Ovary (tissue), 7 donors: ENCODE measurements at regions not wholly inside any gene's neighbourhood (a gene's known extent, or its start where the extent isn't known, plus 50 kb on each side); places are given as distances from the start of the nearest gene placed in this dataset.

Source experiments
- DNase-seq, 5 donors: peaks; one replicate each; pipeline ENCODE4 v3.0.0-alpha.2; 2019 to 2020
- H3K27ac ChIP-seq, 2 donors: fragments of 200-600 bp; one replicate each; pipeline versions ENCODE4 v1.5.1 to v1.8.0; 2019 to 2022
- H3K27me3 ChIP-seq: fragments of 200-600 bp; one replicate; pipeline ENCODE4 v1.8.0; 2022
- H3K36me3 ChIP-seq: fragments of 200-600 bp; sonication (generic); one replicate; pipeline ENCODE4 v1.5.1; 2019
- H3K4me1 ChIP-seq: one replicate; pipeline ENCODE4 v1.8.1; 2013; ENCODE audit warnings: mild to moderate bottlenecking, moderate library complexity; ENCODE audit not compliant: insufficient read depth
- H3K4me3 ChIP-seq: fragments of 200-600 bp; sonication (generic); one replicate; pipeline ENCODE4 v1.5.1; 2017
- H3K9me3 ChIP-seq, 2 donors: fragments of 200-600 bp in 1 of 2; sonication (generic) in 1 of 2; one replicate each; pipeline versions ENCODE4 v1.5.1 to v1.8.1; 2013 to 2019; ENCODE audit warnings: mild to moderate bottlenecking in 1 of 2, moderate library complexity in 1 of 2
- CTCF ChIP-seq, 3 donors: fragments of 450-650 bp in 2 of 3; fragments of 200-600 bp in 1 of 3; IDR thresholded peaks; one replicate each; pipeline versions ENCODE4 v1.5.1 to v1.8.0; 2016 to 2022; ENCODE audit warnings: antibody characterized with exemption in 3 of 3, mild to moderate bottlenecking in 1 of 3
- EP300 ChIP-seq: sonication (generic); formaldehyde crosslinking; IDR thresholded peaks from one replicate; pipeline ENCODE4 v1.6.1; 2017; ENCODE audit warnings: antibody characterized with exemption
- POLR2A ChIP-seq: fragments of 450-650 bp; IDR thresholded peaks from one replicate; pipeline ENCODE4 v1.6.1; 2017; ENCODE audit warnings: antibody characterized with exemption, mild to moderate bottlenecking, moderate library complexity
- WGBS, 3 donors: extraction: QIAGEN DNeasy Blood & Tissue Kit in 1 of 3; methylation state at CpG; one replicate each; pipeline versions ENCODE4 v1.1.5 to v1.1.7; 2013 to 2017; 5-methylcytosine and 5-hydroxymethylcytosine counted together
- intact Hi-C, 4 donors: fragments of 100-400 bp; cut with DNase I; formaldehyde crosslinking; loops; one replicate each; pipeline versions ENCODE4 v1.11.0 to v1.15.1; 2022 to 2023
- donor health status: DM: no; HTN: no; CAD: no; lungs with moderate emphysema.
- donor health status: DM: no; HTN: no; CAD: no.
- donor health status: Bipolar disorder and iron deficiency.
- donor health status: DM: no; HTN: no; CAD: no.
- donor health status: DM: yes; HTN: yes; CAD: no.

DNA sequence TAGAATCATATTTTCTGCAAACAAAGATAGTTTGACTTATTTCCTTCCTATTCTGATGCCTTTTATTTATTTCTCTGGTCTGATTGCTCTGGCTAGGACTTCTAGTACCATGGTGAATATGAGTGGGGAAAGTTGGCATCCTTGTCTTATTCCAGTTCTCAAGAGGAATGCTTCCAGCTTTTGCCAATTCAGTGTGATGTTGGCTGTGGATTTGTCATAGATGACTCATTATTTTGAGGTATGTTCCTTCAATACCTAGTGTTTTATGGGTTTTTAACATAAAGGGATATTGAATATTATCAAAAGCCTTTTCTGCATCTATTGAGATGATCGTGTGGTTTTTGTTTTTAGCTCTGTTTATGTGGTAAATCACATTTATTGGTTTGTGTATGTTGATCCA lies 139.4 kb upstream of the CNTN1 start:
- 44 to 84% (median 79%) methylated on average over 1 of the region's 1 CpG for WGBS, 3 donors
- H3K27me3 ChIP-seq, result no peaks in the 10 kb centered on the region
- intact Hi-C loops, result no loop called here
- H3K4me3 ChIP-seq, result no peak overlapping the region
- no peak overlapping the region for H3K27ac ChIP-seq
- no peaks in the 10 kb centered on the region for H3K36me3 ChIP-seq
- TF ChIP-seq POLR2A, result no peak
- H3K4me1 ChIP-seq, result no peaks in the 10 kb centered on the region
- H3K9me3 ChIP-seq, result no peaks in the 10 kb centered on the region
- DNase-seq, result no peak

DNA sequence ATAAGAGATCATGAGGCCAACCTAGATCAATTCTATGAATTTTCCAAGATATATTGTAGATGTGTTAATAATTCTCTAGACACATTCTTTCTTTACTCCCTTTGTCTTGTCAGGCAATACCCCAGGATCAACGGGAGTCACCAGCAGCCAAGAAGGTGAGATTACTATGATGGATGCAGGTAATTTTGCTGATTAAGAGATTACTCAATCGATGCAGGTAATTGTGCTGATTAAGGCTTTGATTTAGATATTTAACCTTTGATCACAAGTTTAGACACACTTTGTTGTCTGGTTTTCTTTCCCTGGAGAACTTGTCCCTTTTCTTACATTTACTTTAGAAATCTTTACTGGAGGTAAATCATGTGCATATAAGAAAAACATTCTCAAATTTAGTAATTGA lies 134.3 kb upstream of the CNTN1 start:
- TF ChIP-seq CTCF (IDR thresholded peaks at IDR 0.05) (no peak), EP300 (no peak), POLR2A (no peak)
- H3K36me3 ChIP-seq, result no peaks in the 10 kb centered on the region
- H3K4me3 ChIP-seq, result no peak overlapping the region
- no peaks in the 10 kb centered on the region for H3K9me3 ChIP-seq
- H3K27me3 ChIP-seq, result no peaks in the 10 kb centered on the region
- WGBS, 3 donors, result 64 to 79% (median 67%) methylated on average over 2 of the region's 2 CpGs
- H3K4me1 ChIP-seq, result no peaks in the 10 kb centered on the region
- intact Hi-C loops, result no loop called here
- no peak overlapping the region for H3K27ac ChIP-seq
- DNase-seq, result no peak

DNA sequence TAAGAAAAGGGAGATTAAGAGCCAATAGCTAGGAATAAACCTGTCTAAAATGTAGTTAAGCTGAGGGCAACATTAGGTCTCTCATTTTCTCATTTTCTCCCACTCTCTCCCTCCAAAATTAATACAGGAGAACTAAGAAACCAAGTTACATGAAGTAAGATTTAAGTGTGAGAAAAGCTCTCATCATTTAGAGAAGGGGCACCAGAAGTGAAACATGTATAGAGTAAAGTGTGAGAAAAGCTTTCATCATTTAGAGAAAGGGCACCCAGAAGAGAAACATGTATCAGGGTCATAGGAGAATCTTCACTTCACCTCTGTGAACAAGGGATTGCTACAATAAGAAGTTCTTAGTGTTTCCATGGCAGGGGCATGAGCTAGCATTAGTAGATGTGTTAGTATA lies 132.4 kb upstream of the CNTN1 start:
- H3K4me1 ChIP-seq, result no peaks in the 10 kb centered on the region
- no peaks in the 10 kb centered on the region for H3K9me3 ChIP-seq
- intact Hi-C loops, result no loop called here
- H3K27ac ChIP-seq, result no peak overlapping the region
- TF ChIP-seq EP300, result no peak
- no peak for TF ChIP-seq CTCF (IDR thresholded peaks at IDR 0.05)
- no peak for TF ChIP-seq POLR2A
- no peak for DNase-seq
- H3K4me3 ChIP-seq, result no peak overlapping the region
- H3K27me3 ChIP-seq, result no peaks in the 10 kb centered on the region
- no peaks in the 10 kb centered on the region for H3K36me3 ChIP-seq

- Histone ChIP-seq H3K4me1 (no peaks in the 10 kb centered on the region), H3K9me3 (no peaks in the 10 kb centered on the region), H3K27me3 (no peaks in the 10 kb centered on the region), H3K4me3 (no peak overlapping the region), H3K36me3 (no peaks in the 10 kb centered on the region), H3K27ac (no peak overlapping the region)
- 31 to 55% (median 42%) methylated on average over 1 of the region's 1 CpG for WGBS, 3 donors
- TF ChIP-seq POLR2A (no peak), CTCF (IDR thresholded peaks at IDR 0.05) (no peak), EP300 (no peak)
- DNase-seq, result no peak
- intact Hi-C loops, result no loop called here
Measured at GRCh38 chr12:40560848-40561247, 131.4 kb upstream of the CNTN1 start.

DNA sequence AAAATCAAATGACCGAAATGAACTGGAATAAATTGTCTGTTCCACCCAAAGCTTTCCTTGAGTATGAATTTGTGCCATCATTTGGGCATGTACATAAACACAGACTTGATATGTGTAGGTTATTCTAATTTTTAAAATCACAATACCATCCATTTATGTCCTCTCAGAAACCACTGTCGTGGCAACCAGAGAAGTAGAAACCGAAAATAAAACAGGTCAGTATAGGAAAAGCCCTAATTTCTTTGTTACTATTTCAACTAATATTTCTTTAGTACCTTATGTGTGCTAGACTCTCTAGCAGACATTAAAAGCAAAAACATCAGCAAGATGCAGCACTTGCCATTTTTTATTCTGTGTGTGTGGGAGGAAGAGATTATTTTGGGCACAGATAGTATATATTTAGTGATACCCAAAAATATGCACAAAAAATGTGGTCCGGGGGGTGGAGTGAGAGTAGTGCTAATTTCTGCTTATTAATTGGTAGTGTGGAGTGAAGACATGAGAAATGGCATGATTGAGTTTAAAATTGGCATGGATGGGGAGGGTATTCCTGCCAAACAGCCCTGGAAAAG lies 130.8 kb upstream of the CNTN1 start:
- Histone ChIP-seq H3K27ac (no peak overlapping the region), H3K4me3 (no peak overlapping the region), H3K36me3 (no peaks in the 10 kb centered on the region), H3K4me1 (no peaks in the 10 kb centered on the region), H3K9me3 (no peaks in the 10 kb centered on the region), H3K27me3 (no peaks in the 10 kb centered on the region)
- intact Hi-C loops, result no loop called here
- TF ChIP-seq EP300, result no peak
- TF ChIP-seq CTCF (IDR thresholded peaks at IDR 0.05), result no peak
- TF ChIP-seq POLR2A, result no peak
- 70 to 77% (median 74%) methylated on average over 4 of the region's 4 CpGs for WGBS, 3 donors
- DNase-seq, result no peak
